Fibroblast of skin of right quadriceps (primary cell): ENCODE measurements at regions not wholly inside any gene's neighbourhood (a gene's known extent, or its start where the extent isn't known, plus 50 kb on each side); places are given as distances from the start of the nearest gene placed in this dataset.
"Not testable (repeated sequence)": the region's sequence is repeated elsewhere in the genome, so short reads cannot be mapped to it uniquely, and the experiment has no call there.

ENCODE experiments used
- DNase-seq: peaks from one replicate; pipeline ENCODE4 v3.0.0-alpha.2; 2013

- DNase-seq = peak; percentile 69
Observed at GRCh38 chr14:51448831-51449670, 202.7 kb upstream of the FRMD6 start.

GRCh38 chr14:51449681-51450080 is 202.0 kb upstream of the FRMD6 start:
- DNase-seq = no peak

- DNase-seq = no peak
Observed at GRCh38 chr14:51451561-51451960, 200.1 kb upstream of the FRMD6 start.

GRCh38 chr14:51453869-51454268 is 197.8 kb upstream of the FRMD6 start:
- no peak for DNase-seq

GRCh38 chr14:51454351-51454750 is 197.4 kb upstream of the FRMD6 start:
- DNase-seq = no peak

GRCh38 chr14:51455041-51455835 is 196.5 kb upstream of the FRMD6 start:
- DNase-seq = no peak

GRCh38 chr14:51457843-51458562 is 193.7 kb upstream of the FRMD6 start:
- DNase-seq = no peak

- DNase-seq = peak; percentile 65
Observed at GRCh38 chr14:51458563-51458955, 193.2 kb upstream of the FRMD6 start.

GRCh38 chr14:51460011-51460410 is 191.7 kb upstream of the FRMD6 start:
- DNase-seq = peak; percentile 36

GRCh38 chr14:51462182-51462581 is 189.5 kb upstream of the FRMD6 start:
- no peak for DNase-seq

GRCh38 chr14:51462706-51463105 is 189.0 kb upstream of the FRMD6 start:
- no peak for DNase-seq

GRCh38 chr14:51463461-51463860 is 188.2 kb upstream of the FRMD6 start:
- no peak for DNase-seq

- DNase-seq = no peak
Observed at GRCh38 chr14:51464411-51464810, 187.3 kb upstream of the FRMD6 start.

GRCh38 chr14:51465486-51465885 is 186.2 kb upstream of the FRMD6 start:
- no peak for DNase-seq

- not testable (repeated sequence) for DNase-seq
Observed at GRCh38 chr14:51467392-51467791, 184.3 kb upstream of the FRMD6 start.

- DNase-seq = no peak
Observed at GRCh38 chr14:51468523-51468922, 183.2 kb upstream of the FRMD6 start.

GRCh38 chr14:51472881-51473280 is 178.8 kb upstream of the FRMD6 start:
- peak; percentile 54 for DNase-seq

GRCh38 chr14:51473351-51473750 is 178.4 kb upstream of the FRMD6 start:
- DNase-seq = no peak

- DNase-seq = peak; percentile 79
Observed at GRCh38 chr14:51473808-51474565, 177.7 kb upstream of the FRMD6 start.

- DNase-seq = no peak
Observed at GRCh38 chr14:51474854-51475253, 176.9 kb upstream of the FRMD6 start.

GRCh38 chr14:51478175-51478621 is 173.5 kb upstream of the FRMD6 start:
- peak; percentile 70 for DNase-seq

GRCh38 chr14:51479584-51480325 is 172.0 kb upstream of the FRMD6 start:
- DNase-seq = peak; percentile 62
